GM12878 (cell line): ENCODE measurements at regions not wholly inside any gene's neighbourhood (a gene's known extent, or its start where the extent isn't known, plus 50 kb on each side); places are given as distances from the start of the nearest gene placed in this dataset.

Source experiments
- ATAC-seq: fragments of 200-7000 bp; cut with Tn5 transposase; 3 replicates; pipeline ENCODE4 v1.9.1; 2020; ENCODE audit warnings: mild to moderate bottlenecking, moderate library complexity
- BruUV-seq: library from RNA; stranded (reverse); fragments of 400-500 nt; replicated peaks from 2 replicates; lab custom pipeline; 2021; lab: Mats Ljungman, UMichigan
- CTCF ChIA-PET: fragments of 300-600 bp; sonication (Branson Sonifier 250); formaldehyde crosslinking; extraction: SDS; loops from one replicate; lab custom pipeline; 2021; ENCODE audit warnings: inconsistent platforms; lab: Yijun Ruan, JAX
- POLR2A ChIA-PET: fragments of 350-600 bp; formaldehyde crosslinking; extraction: SDS; loops from one replicate; lab custom pipeline; 2021; ENCODE audit warnings: inconsistent platforms; lab: Charles Lee
- RAD21 ChIA-PET: fragments of 300-600 bp; sonication (Branson Sonifier 250); formaldehyde crosslinking; loops from one replicate; lab custom pipeline; 2023; ENCODE audit warnings: antibody characterized with exemption; ENCODE audit not compliant: unreplicated experiment; lab: Charles Lee
- SMC1A ChIA-PET: fragments of 300-600 bp; sonication (Branson Sonifier 250); formaldehyde crosslinking; loops from one replicate; lab custom pipeline; 2023; ENCODE audit not compliant: unreplicated experiment, uncharacterized antibody; lab: Charles Lee
- DNase-seq: peaks from one replicate; pipeline ENCODE4 v3.0.0-alpha.2; 2011; ENCODE audit warnings: low read depth, low spot score
- FAIRE-seq: peaks from 3 replicates; lab custom pipeline; 2011; peaks lifted over from hg19 to GRCh38; lab: Jason Lieb, UNC
- H2AFZ ChIP-seq: 2 replicates; pipeline ENCODE4 v1.6.0; 2011; ENCODE audit warnings: low read depth, low read length, control low read depth; ENCODE audit not compliant: control insufficient read depth
- H3K27ac ChIP-seq: 2 replicates; pipeline ENCODE4 v1.5.1; 2011; ENCODE audit warnings: control low read depth; ENCODE audit not compliant: control insufficient read depth, insufficient read depth
- H3K27me3 ChIP-seq, 2 experiments: replicated peaks in 1 of 2; 2 replicates each; pipeline versions ENCODE4 v1.6.0 to v1.6.1; 2011; ENCODE audit warnings: low read length in 1 of 2; ENCODE audit not compliant: control insufficient read depth in 2 of 2, insufficient read depth in 2 of 2
- H3K36me3 ChIP-seq, 2 experiments: 2 replicates each; pipeline ENCODE4 v1.5.1; 2011; ENCODE audit warnings: low read length in 1 of 2; ENCODE audit not compliant: control insufficient read depth in 2 of 2, insufficient read depth in 2 of 2
- H3K4me1 ChIP-seq: 2 replicates; pipeline ENCODE4 v1.6.1; 2011; ENCODE audit warnings: mild to moderate bottlenecking, low read length, moderate library complexity, mixed read lengths; ENCODE audit not compliant: control insufficient read depth, insufficient read depth
- H3K4me2 ChIP-seq: 2 replicates; pipeline ENCODE4 v1.6.0; 2011; ENCODE audit warnings: control low read depth; ENCODE audit not compliant: control insufficient read depth, insufficient read depth
- H3K4me3 ChIP-seq: fragments of 200-600 bp; sonication (generic); 2 replicates; pipeline ENCODE4 v1.5.1; 2016
- H3K79me2 ChIP-seq: 2 replicates; pipeline ENCODE4 v1.6.0; 2011; ENCODE audit warnings: low read length; ENCODE audit not compliant: control insufficient read depth, insufficient read depth
- H3K9ac ChIP-seq: 2 replicates; pipeline ENCODE4 v1.8.0; 2011; ENCODE audit warnings: low read length, control low read depth, mixed read lengths; ENCODE audit not compliant: control insufficient read depth, insufficient read depth
- H3K9me3 ChIP-seq: replicated peaks from 3 replicates; pipeline ENCODE4 v1.5.1; 2011; ENCODE audit warnings: mild to moderate bottlenecking, low read length; ENCODE audit not compliant: control insufficient read depth, insufficient read depth
- H4K20me1 ChIP-seq: 2 replicates; pipeline ENCODE4 v1.6.0; 2011; ENCODE audit not compliant: control insufficient read depth, insufficient read depth
- ATF7 ChIP-seq: fragments of 450-650 bp; IDR thresholded peaks from 2 replicates; pipeline ENCODE4 v1.6.1; 2016; ENCODE audit warnings: low read depth, mild to moderate bottlenecking
- CHD4 ChIP-seq: fragments of 200-600 bp; sonication (generic); IDR thresholded peaks from 2 replicates; pipeline ENCODE4 v1.6.1; 2016; ENCODE audit warnings: mild to moderate bottlenecking
- E2F8 ChIP-seq: fragments of 450-650 bp; IDR thresholded peaks from 2 replicates; pipeline ENCODE4 v1.6.1; 2018; ENCODE audit warnings: mild to moderate bottlenecking, low read depth, moderate library complexity; ENCODE audit not compliant: partially characterized antibody
- EGR1 ChIP-seq, 2 experiments: IDR thresholded peaks; 1 replicate in 1 of 2; 2 replicates in 1 of 2; pipeline ENCODE4 v1.6.1; 2011 to 2012; ENCODE audit warnings: low read depth in 2 of 2, low read length in 2 of 2, borderline replicate concordance in 1 of 2, mild to moderate bottlenecking in 1 of 2, moderate library complexity in 1 of 2
- ESRRA ChIP-seq: IDR thresholded peaks from 2 replicates; pipeline ENCODE4 v1.6.1; 2012; ENCODE audit warnings: mild to moderate bottlenecking, low read length, improper control_type of control experiment
- EZH2 ChIP-seq: IDR thresholded peaks from 2 replicates; pipeline ENCODE4 v1.6.1; 2012; ENCODE audit warnings: low read depth, mild to moderate bottlenecking, control low read depth, inconsistent platforms, low read length, borderline replicate concordance; ENCODE audit not compliant: control insufficient read depth
- FOXM1 ChIP-seq: IDR thresholded peaks from 2 replicates; pipeline ENCODE4 v1.6.1; 2012; ENCODE audit warnings: low read depth, mild to moderate bottlenecking, inconsistent platforms, low read length, moderate library complexity
- IRF4 ChIP-seq: IDR thresholded peaks from 2 replicates; pipeline ENCODE4 v1.6.1; 2011; ENCODE audit warnings: low read depth, low read length
- TAF1 ChIP-seq: IDR thresholded peaks from 2 replicates; pipeline ENCODE4 v1.6.1; 2011; ENCODE audit warnings: mild to moderate bottlenecking, low read depth, low read length, borderline replicate concordance
- WGBS: methylation state at CpG from one replicate; pipeline ENCODE4 v1.1.6; 2016; ENCODE audit warnings: low lambda C conversion rate; ENCODE audit not compliant: insufficient replicate concordance, insufficient coverage; ENCODE audit errors: missing lambda C conversion rate; 5-methylcytosine and 5-hydroxymethylcytosine counted together
- in situ Hi-C: fragments of 300-500 bp; cut with MboI; formaldehyde crosslinking; loops from 9 replicates; pipeline ENCODE4 v1.14.3; 2018; ENCODE audit warnings: mixed read lengths
- intact Hi-C: fragments of 100-400 bp; cut with micrococcal nuclease; formaldehyde crosslinking; loops from one replicate; pipeline ENCODE4 v1.14.2; 2022; ENCODE audit not compliant: unreplicated experiment
- TF ChIP-seq, protein P1 (sequence below): IDR thresholded peaks from 2 replicates; pipeline ENCODE4 v1.6.1; 2012; ENCODE audit warnings: low read length, inconsistent platforms

- Histone ChIP-seq H3K4me2 (no peak overlapping the region), H3K79me2 (no peaks in the 10 kb centered on the region), H3K4me3 (no peak overlapping the region), H3K9me3 (no peaks in the 10 kb centered on the region), H3K9ac (no peak overlapping the region), H3K36me3 (no peaks in the 10 kb centered on the region), H3K27me3 (no peaks in the 10 kb centered on the region), H3K27ac (no peak overlapping the region), H3K4me1 (no peaks in the 10 kb centered on the region), H4K20me1 (no peaks in the 10 kb centered on the region), H2AFZ (no peak overlapping the region)
- TF ChIP-seq EGR1 (IDR thresholded peaks at IDR 0.05; ENCODE audit: borderline replicate concordance in 1 of 2, low read depth in 2 of 2, low read length in 2 of 2), result no peak
- no peak for TF ChIP-seq E2F8
- TF ChIP-seq, protein P1, sequence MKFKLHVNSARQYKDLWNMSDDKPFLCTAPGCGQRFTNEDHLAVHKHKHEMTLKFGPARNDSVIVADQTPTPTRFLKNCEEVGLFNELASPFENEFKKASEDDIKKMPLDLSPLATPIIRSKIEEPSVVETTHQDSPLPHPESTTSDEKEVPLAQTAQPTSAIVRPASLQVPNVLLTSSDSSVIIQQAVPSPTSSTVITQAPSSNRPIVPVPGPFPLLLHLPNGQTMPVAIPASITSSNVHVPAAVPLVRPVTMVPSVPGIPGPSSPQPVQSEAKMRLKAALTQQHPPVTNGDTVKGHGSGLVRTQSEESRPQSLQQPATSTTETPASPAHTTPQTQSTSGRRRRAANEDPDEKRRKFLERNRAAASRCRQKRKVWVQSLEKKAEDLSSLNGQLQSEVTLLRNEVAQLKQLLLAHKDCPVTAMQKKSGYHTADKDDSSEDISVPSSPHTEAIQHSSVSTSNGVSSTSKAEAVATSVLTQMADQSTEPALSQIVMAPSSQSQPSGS, result no peak
- no peak for TF ChIP-seq IRF4
- TF ChIP-seq ESRRA, result no peak
- no peak for TF ChIP-seq ATF7
- no peak for TF ChIP-seq EZH2
- TF ChIP-seq CHD4, result no peak
- no peak for TF ChIP-seq TAF1
- no peak for TF ChIP-seq FOXM1
- no peak for FAIRE-seq
- 0% methylated on average over 1 of the region's 1 CpG for WGBS
- no TSS peak for BruUV-seq
- ChIA-PET RAD21 (no interaction called here), POLR2A (no interaction called here), CTCF (no interaction called here), SMC1A (no interaction called here)
- intact Hi-C loops (no loop called here), in situ Hi-C loops (no loop called here)
- DNase-seq, result no peak
- no peak for ATAC-seq
Observed at GRCh38 chr14:27642251-27642866, 1044.5 kb upstream of the NOVA1 start.
